Brain microvascular endothelial cell (primary cell): ENCODE measurements at regions not wholly inside any gene's neighbourhood (a gene's known extent, or its start where the extent isn't known, plus 50 kb on each side); places are given as distances from the start of the nearest gene placed in this dataset.

Experiments
- DNase-seq: peaks from one replicate; pipeline ENCODE4 v3.0.0-alpha.2; 2020
- H3K27ac ChIP-seq: fragments of 250-450 bp; sonication (Bioruptor Pico); 2 replicates; pipeline ENCODE4 v1.5.1; 2020; ENCODE audit warnings: mild to moderate bottlenecking, moderate library complexity
- H3K27me3 ChIP-seq: fragments of 250-450 bp; sonication (Bioruptor Pico); replicated peaks from 2 replicates; pipeline ENCODE4 v1.5.1; 2020; ENCODE audit warnings: mild to moderate bottlenecking
- H3K36me3 ChIP-seq: fragments of 250-450 bp; sonication (Bioruptor Pico); replicated peaks from 2 replicates; pipeline ENCODE4 v1.5.1; 2020; ENCODE audit warnings: mild to moderate bottlenecking
- H3K4me3 ChIP-seq: 2 replicates; pipeline ENCODE4 v1.5.1; 2011; ENCODE audit warnings: low read depth, mild to moderate bottlenecking, control low read depth, low read length, moderate library complexity
- CTCF ChIP-seq: IDR thresholded peaks from 2 replicates; pipeline ENCODE4 v1.5.1; 2011; ENCODE audit warnings: low read depth, mild to moderate bottlenecking, moderate library complexity, low read length, control low read depth, inconsistent platforms; ENCODE audit errors: missing control alignments
- in situ Hi-C: cut with HindIII; loops from 2 replicates; pipeline ENCODE4 v1.10.0; 2017; ENCODE audit warnings: low sequenced_read_pairs, low pct_ligation_motif_present

- Histone ChIP-seq H3K36me3 (no peaks in the 10 kb centered on the region), H3K27ac (no peak overlapping the region), H3K27me3 (no peaks in the 10 kb centered on the region), H3K4me3 (no peak overlapping the region)
- in situ Hi-C loops: no loop called here
- TF ChIP-seq CTCF: no peak
- no peak for DNase-seq
Observed at GRCh38 chr10:62736168-62736546, 68.4 kb upstream of the ADO start.

GRCh38 chr10:62738916-62739315 is 65.6 kb upstream of the ADO start:
- peak; percentile 22 for DNase-seq
- Histone ChIP-seq H3K27ac (no peak overlapping the region), H3K4me3 (no peak overlapping the region), H3K36me3 (no peaks in the 10 kb centered on the region), H3K27me3 (no peaks in the 10 kb centered on the region)
- no peak for TF ChIP-seq CTCF
- in situ Hi-C loops: no loop called here

GRCh38 chr10:62740885-62741745 is 63.4 kb upstream of the ADO start:
- DNase-seq: no peak
- Histone ChIP-seq H3K27me3 (no peaks in the 10 kb centered on the region), H3K27ac (no peak overlapping the region), H3K36me3 (no peaks in the 10 kb centered on the region), H3K4me3 (no peak overlapping the region)
- TF ChIP-seq CTCF: no peak
- in situ Hi-C loops: no loop called here

- Histone ChIP-seq H3K27ac (no peak overlapping the region), H3K4me3 (no peak overlapping the region), H3K36me3 (no peaks in the 10 kb centered on the region), H3K27me3 (no peaks in the 10 kb centered on the region)
- no peak for TF ChIP-seq CTCF
- DNase-seq: no peak
- in situ Hi-C loops: no loop called here
Observed at GRCh38 chr10:62741996-62742395, 62.5 kb upstream of the ADO start.

- H3K4me3 ChIP-seq: no peak overlapping the region
- H3K36me3 ChIP-seq: no peaks in the 10 kb centered on the region
- H3K27ac ChIP-seq: no peak overlapping the region
- in situ Hi-C loops: no loop called here
- DNase-seq: no peak
- H3K27me3 ChIP-seq: no peaks in the 10 kb centered on the region
- TF ChIP-seq CTCF: no peak
Observed at GRCh38 chr10:62742536-62743061, 61.9 kb upstream of the ADO start.
